SIG-M5 (cell line): ENCODE measurements at regions not wholly inside any gene's neighbourhood (a gene's known extent, or its start where the extent isn't known, plus 50 kb on each side); places are given as distances from the start of the nearest gene placed in this dataset.
"Not testable (repeated sequence)": the region's sequence is repeated elsewhere in the genome, so short reads cannot be mapped to it uniquely, and the experiment has no call there.

Experiments used
- DNase-seq: peaks from one replicate; lab custom pipeline; 2025; lab: John Stamatoyannopoulos, UW

- no peak for DNase-seq
Measured at GRCh38 chr2:41167014-41167413, 715.1 kb upstream of the SLC8A1 start.

- DNase-seq, result no peak
Measured at GRCh38 chr2:41169744-41170143, 717.9 kb upstream of the SLC8A1 start.

GRCh38 chr2:41170589-41170988 is 718.7 kb upstream of the SLC8A1 start:
- no peak for DNase-seq

- DNase-seq, result no peak
Measured at GRCh38 chr2:41180387-41180786, 728.5 kb upstream of the SLC8A1 start.

GRCh38 chr2:41182961-41183360 is 731.1 kb upstream of the SLC8A1 start:
- DNase-seq, result no peak

GRCh38 chr2:41187376-41188122 is 735.7 kb upstream of the SLC8A1 start:
- no peak for DNase-seq

GRCh38 chr2:41194230-41194629 is 742.3 kb upstream of the SLC8A1 start:
- no peak for DNase-seq

- no peak for DNase-seq
Measured at GRCh38 chr2:41197781-41198180, 745.9 kb upstream of the SLC8A1 start.

GRCh38 chr2:41199334-41199733 is 747.4 kb upstream of the SLC8A1 start:
- DNase-seq, result no peak

- no peak for DNase-seq
Measured at GRCh38 chr2:41204315-41204714, 752.4 kb upstream of the SLC8A1 start.

- DNase-seq, result no peak
Measured at GRCh38 chr2:41206004-41206403, 754.1 kb upstream of the SLC8A1 start.

GRCh38 chr2:41207578-41207977 is 755.7 kb upstream of the SLC8A1 start:
- no peak for DNase-seq

- DNase-seq, result not testable (repeated sequence)
Measured at GRCh38 chr2:41210030-41210429, 758.1 kb upstream of the SLC8A1 start.

- no peak for DNase-seq
Measured at GRCh38 chr2:41216978-41217377, 765.1 kb upstream of the SLC8A1 start.

- no peak for DNase-seq
Measured at GRCh38 chr2:41222593-41222992, 770.7 kb upstream of the SLC8A1 start.

- DNase-seq, result no peak
Measured at GRCh38 chr2:41234093-41234492, 782.2 kb upstream of the SLC8A1 start.

- DNase-seq, result no peak
Measured at GRCh38 chr2:41241325-41242000, 789.6 kb upstream of the SLC8A1 start.

GRCh38 chr2:41242001-41242331 is 790.1 kb upstream of the SLC8A1 start:
- no peak for DNase-seq

- DNase-seq, result no peak
Measured at GRCh38 chr2:41267929-41268659, 779.7 kb upstream of the PKDCC start.

GRCh38 chr2:41283079-41283775 is 764.6 kb upstream of the PKDCC start:
- no peak for DNase-seq

- no peak for DNase-seq
Measured at GRCh38 chr2:41293491-41293890, 754.3 kb upstream of the PKDCC start.

- DNase-seq, result no peak
Measured at GRCh38 chr2:41294331-41294730, 753.5 kb upstream of the PKDCC start.

- no peak for DNase-seq
Measured at GRCh38 chr2:41313082-41313481, 734.7 kb upstream of the PKDCC start.
